Upper lobe of right lung (tissue), 1 donor: ENCODE measurements at regions not wholly inside any gene's neighbourhood (a gene's known extent, or its start where the extent isn't known, plus 50 kb on each side); places are given as distances from the start of the nearest gene placed in this dataset.

Experiments
- ATAC-seq: fragments of 200-7000 bp; cut with Tn5 transposase; one replicate; pipeline ENCODE4 v1.9.1; 2020; ENCODE audit warnings: mild to moderate bottlenecking, moderate library complexity
- DNase-seq: peaks from one replicate; pipeline ENCODE4 v3.0.0-alpha.2; 2020
- H3K27ac ChIP-seq: fragments of 200-600 bp; one replicate; pipeline ENCODE4 v1.8.0; 2022
- H3K27me3 ChIP-seq: fragments of 200-600 bp; one replicate; pipeline ENCODE4 v1.8.0; 2022; ENCODE audit warnings: mild to moderate bottlenecking
- H3K36me3 ChIP-seq: fragments of 200-600 bp; one replicate; pipeline ENCODE4 v1.8.0; 2022
- H3K4me1 ChIP-seq: fragments of 200-600 bp; one replicate; pipeline ENCODE4 v1.8.0; 2022
- H3K4me3 ChIP-seq: fragments of 200-600 bp; one replicate; pipeline ENCODE4 v1.8.0; 2022; ENCODE audit warnings: mild to moderate bottlenecking
- H3K9me3 ChIP-seq: fragments of 200-600 bp; one replicate; pipeline ENCODE4 v1.8.0; 2022
- CTCF ChIP-seq: fragments of 200-600 bp; IDR thresholded peaks from one replicate; pipeline ENCODE4 v1.8.0; 2022; ENCODE audit warnings: antibody characterized with exemption
- intact Hi-C: fragments of 100-400 bp; cut with DNase I; formaldehyde crosslinking; loops from one replicate; pipeline ENCODE4 v1.11.0; 2022
- donor health status: DM: no; HTN: yes; CAD: no; lungs with severe emphysema.

GRCh38 chr13:90995001-90995400, 352.5 kb upstream of the MIR17HG start:
- no peaks in the 10 kb centered on the region for H3K4me1 ChIP-seq
- no peak for ATAC-seq
- intact Hi-C loops = no loop called here

GRCh38 chr13:90995614-90996013, 351.9 kb upstream of the MIR17HG start:
- ATAC-seq (no peak), DNase-seq (no peak)
- Histone ChIP-seq H3K9me3 (no peaks in the 10 kb centered on the region), H3K4me3 (no peak overlapping the region), H3K27ac (no peak overlapping the region), H3K27me3 (no peaks in the 10 kb centered on the region), H3K36me3 (no peaks in the 10 kb centered on the region), H3K4me1 (no peaks in the 10 kb centered on the region)
- TF ChIP-seq CTCF = no peak
- intact Hi-C loops = no loop called here

More at GRCh38 chr13:90995001-90995400, 352.5 kb upstream of the MIR17HG start:
- DNase-seq = no peak
- TF ChIP-seq CTCF = no peak
- no peak overlapping the region for H3K4me3 ChIP-seq
- H3K27ac ChIP-seq = no peak overlapping the region
- no peaks in the 10 kb centered on the region for H3K27me3 ChIP-seq
- no peaks in the 10 kb centered on the region for H3K36me3 ChIP-seq
- no peaks in the 10 kb centered on the region for H3K9me3 ChIP-seq

- no peaks in the 10 kb centered on the region for H3K9me3 ChIP-seq
- TF ChIP-seq CTCF = no peak
- no peaks in the 10 kb centered on the region for H3K4me1 ChIP-seq
- DNase-seq (no peak), ATAC-seq (no peak)
- H3K27me3 ChIP-seq = no peaks in the 10 kb centered on the region
- intact Hi-C loops = no loop called here
- H3K36me3 ChIP-seq = no peaks in the 10 kb centered on the region
- no peak overlapping the region for H3K27ac ChIP-seq
- H3K4me3 ChIP-seq = no peak overlapping the region
Observed at GRCh38 chr13:90997951-90998350, 349.5 kb upstream of the MIR17HG start.

DNA sequence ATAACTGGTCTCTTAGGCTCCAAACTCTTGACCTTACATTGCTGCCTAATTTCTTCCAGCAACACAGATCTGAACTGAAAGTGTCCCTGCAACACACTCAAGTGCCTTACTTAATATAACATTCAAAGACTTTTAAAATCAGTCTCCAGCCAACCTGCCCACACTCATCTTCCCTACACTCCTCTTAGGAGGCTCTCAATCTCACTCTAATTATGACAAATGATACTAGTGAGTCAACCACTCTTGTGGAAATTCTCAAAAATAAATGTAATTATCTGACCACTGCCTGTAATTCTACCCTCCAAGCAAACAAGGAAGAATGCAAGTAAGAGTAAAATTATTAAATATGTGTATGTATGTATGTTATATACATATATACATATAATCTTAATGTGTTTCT, 348.1 kb upstream of the MIR17HG start:
- Histone ChIP-seq H3K36me3 (no peaks in the 10 kb centered on the region), H3K27me3 (no peaks in the 10 kb centered on the region), H3K4me3 (no peak overlapping the region), H3K27ac (no peak overlapping the region), H3K4me1 (no peaks in the 10 kb centered on the region), H3K9me3 (no peaks in the 10 kb centered on the region)
- DNase-seq (no peak), ATAC-seq (no peak)
- intact Hi-C loops = no loop called here
- TF ChIP-seq CTCF = no peak

DNA sequence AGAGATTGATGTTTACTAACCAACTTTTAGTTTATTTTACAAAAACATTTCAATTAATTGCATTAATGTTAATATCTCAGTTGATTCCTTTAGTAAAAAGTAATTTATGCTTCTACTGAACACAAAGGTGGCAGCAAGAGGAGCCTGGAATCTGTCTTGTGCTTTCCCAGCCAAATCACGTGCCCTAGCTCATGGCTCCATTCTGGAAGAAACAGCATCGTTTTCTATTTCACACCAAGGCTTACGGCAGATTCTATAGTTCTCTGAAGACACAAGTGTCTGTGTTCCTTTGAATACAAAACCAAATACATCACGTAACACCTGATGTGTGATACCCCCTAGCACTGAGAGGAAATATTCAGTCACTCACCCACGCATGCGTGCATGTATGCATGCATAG, 346.1 kb upstream of the MIR17HG start:
- DNase-seq (no peak), ATAC-seq (no peak)
- H3K27ac ChIP-seq = no peak overlapping the region
- intact Hi-C loops = no loop called here
- H3K27me3 ChIP-seq = no peaks in the 10 kb centered on the region
- no peaks in the 10 kb centered on the region for H3K36me3 ChIP-seq
- H3K4me3 ChIP-seq = no peak overlapping the region
- no peaks in the 10 kb centered on the region for H3K9me3 ChIP-seq
- H3K4me1 ChIP-seq = no peaks in the 10 kb centered on the region
- TF ChIP-seq CTCF = no peak

DNA sequence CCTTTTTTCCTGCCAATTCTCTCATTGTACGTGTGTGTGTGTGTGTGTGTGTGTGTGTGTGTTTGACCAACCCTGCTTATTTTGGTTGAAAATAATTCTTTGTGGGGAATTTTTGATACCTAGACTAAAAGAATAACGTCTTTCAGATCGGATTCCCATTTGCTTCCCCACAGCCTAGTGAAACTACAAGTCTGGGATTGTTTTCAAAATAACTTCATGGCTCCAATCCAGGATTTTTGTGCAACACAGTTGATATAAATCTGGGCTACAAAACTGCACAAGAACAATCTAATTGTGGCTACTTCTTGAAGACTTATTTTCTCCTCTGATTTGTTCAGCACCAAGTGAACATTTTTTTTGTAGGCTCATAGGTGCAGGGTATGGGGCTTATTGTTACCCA, 332.8 kb upstream of the MIR17HG start:
- no peak for TF ChIP-seq CTCF
- Histone ChIP-seq H3K9me3 (no peaks in the 10 kb centered on the region), H3K27ac (no peak overlapping the region), H3K4me3 (no peak overlapping the region), H3K36me3 (no peaks in the 10 kb centered on the region), H3K4me1 (no peaks in the 10 kb centered on the region), H3K27me3 (no peaks in the 10 kb centered on the region)
- ATAC-seq = no peak
- intact Hi-C loops = no loop called here
- DNase-seq = no peak
